Fibroblast of skin of left biceps (primary cell): ENCODE measurements at regions not wholly inside any gene's neighbourhood (a gene's known extent, or its start where the extent isn't known, plus 50 kb on each side); places are given as distances from the start of the nearest gene placed in this dataset.
A peak's percentile ranks its signal among the peaks of the same experiment; 100 is the strongest.

Experiments
- DNase-seq, 2 experiments: peaks; one replicate each; pipeline ENCODE4 v3.0.0-alpha.2; 2013; ENCODE audit warnings: low read depth in 2 of 2

DNA sequence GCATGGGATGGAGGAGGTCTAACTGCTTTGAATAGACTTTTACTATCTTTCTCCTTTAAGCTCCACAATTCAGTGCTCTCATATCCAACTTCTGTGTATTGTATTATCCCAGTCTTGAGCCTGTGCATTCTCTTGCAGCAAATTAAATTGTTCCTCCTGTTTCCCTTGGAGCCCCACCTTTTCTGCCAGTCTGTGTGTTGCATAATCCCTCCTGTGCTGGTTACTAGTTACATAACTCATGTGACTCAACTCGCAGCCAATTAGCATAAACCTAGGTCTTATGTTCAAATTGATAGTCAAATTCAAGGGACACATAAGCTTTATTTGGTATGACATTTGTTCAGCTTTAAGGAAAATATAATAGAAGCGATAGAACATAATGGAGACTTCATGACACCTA is 1863.5 kb downstream of the MRPL39 start:
- DNase-seq, result no peak

DNA sequence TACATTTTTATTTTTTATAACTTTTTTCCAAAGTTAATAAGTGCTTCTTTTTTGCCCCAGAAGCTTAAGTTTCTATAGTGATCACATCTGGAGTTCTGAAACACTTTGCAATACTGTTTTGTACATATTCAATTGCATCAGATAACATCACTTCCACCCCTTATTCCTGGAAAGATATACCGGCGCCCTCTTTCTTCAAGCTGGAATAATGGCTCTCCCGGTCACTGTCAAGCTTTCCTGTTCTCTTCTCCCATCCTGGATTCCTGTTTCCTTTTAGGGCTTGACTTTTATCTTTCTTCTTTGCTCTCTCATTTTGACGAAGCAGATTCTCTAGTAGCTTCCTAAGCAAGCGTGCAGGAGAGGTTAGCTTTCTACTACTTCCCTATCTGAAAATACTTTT is 1866.8 kb downstream of the MRPL39 start:
- no peak for DNase-seq

DNA sequence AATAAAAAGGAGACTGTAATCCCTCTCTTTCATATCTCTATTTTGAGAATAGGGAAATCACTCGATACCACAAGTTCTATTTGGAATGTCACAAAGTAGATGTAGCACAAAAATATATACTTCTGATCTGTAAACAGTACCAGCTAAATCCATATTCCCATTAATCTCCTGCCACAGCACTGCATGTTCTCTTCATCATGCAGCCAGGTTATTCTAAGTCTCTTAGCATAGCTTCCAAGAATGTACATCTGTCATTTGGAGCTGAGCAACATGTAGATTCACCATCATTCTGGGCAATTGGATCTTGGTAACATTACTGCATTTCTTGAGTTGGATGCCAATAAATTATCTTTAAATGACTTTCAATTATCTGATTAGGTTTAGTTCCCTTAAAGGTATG is 1874.5 kb downstream of the MRPL39 start:
- DNase-seq, result no peak

DNA sequence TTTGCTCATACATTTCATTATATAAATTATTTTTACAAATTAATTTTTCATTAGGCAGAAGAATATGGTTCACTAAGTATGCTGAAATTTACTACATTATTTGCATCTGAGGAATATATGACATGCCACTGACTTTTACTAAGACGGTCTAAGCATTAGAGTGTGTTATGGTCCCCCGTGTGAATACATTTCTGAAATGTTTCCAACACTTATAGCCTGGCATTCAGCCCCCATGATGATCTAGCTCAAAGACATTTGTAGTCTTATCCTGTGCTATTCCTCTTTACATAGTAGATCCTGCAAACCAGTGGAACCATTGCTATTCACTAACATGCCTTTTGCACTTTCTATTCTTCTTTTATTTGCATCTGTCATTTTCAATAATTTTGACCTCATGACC is 1878.0 kb downstream of the MRPL39 start:
- DNase-seq, result no peak

DNA sequence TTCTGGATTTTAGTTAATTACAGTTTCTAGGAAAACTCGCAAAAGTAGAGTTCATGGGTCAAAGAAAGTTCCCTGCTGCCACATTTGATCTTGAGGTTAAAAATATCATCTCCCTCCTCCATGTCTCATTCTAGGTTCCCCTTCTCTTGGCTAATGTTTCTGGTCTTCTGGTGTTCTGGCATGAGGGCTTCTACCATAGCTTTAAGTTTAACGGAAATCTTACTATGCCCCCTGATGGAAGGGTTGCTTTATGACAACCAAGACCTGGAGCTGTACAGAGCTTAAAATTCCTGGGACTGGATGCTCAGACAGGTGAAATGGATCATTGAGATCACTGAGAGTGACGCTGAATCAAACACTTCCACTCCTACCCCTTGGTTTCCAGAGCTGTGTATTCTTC is 1881.7 kb downstream of the MRPL39 start:
- DNase-seq, result no peak

DNA sequence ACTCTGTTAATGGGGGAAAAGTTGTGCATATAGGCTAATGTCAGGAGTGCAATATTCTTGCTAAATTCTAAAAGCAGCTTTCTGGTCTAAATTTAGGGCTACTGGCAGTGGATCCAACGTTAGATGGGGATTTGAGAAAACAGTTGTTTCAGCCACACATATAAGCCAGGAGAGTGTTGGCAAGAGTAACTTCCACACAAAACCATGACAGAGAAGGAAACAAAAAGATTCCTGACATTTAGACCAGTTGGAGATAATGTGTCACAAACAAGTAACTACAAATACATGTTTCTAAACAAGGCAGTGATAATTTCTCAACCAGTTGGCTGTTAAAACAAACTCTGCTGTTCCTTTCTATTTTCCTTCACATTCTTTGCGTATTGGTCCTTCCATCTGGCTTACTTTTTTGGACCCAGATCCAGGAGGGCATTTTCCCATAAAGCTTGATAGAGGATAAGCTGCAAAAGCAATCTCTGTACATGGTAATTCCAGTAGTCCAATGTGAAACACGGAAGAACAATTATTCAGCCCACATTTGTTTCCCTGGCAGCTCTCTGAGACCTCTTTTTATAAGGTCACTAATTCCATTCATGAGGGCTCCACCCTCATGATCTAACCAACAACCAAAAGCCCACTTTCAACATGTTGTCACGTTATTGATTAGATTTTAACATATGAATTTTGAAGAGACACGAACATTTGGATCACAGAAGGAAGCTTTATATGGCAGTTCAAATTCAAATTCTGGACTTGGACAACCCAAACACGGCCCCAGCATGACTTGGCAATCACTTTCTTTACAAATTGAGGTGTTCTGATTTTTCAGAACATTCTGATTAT is 1888.6 kb downstream of the MRPL39 start:
- DNase-seq, result no peak

DNA sequence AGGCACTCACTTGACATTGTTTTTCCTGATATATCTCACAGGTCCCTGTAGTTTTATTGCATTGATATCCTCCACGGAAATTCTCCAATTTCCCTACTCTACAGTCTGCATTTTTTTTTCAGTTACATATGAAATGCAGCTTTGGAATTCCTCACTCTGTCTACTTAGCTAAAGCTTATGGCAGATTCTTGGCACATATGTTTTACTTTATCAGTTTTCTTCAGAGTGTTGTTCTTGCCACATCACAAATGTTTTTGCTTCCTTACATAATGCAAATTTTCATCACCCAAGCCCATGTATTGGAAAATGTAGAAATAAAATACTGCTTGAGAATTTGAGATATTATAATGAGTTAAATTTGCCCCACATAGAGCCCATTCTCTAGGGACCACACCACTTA is 1895.1 kb downstream of the MRPL39 start:
- DNase-seq, result no peak

DNA sequence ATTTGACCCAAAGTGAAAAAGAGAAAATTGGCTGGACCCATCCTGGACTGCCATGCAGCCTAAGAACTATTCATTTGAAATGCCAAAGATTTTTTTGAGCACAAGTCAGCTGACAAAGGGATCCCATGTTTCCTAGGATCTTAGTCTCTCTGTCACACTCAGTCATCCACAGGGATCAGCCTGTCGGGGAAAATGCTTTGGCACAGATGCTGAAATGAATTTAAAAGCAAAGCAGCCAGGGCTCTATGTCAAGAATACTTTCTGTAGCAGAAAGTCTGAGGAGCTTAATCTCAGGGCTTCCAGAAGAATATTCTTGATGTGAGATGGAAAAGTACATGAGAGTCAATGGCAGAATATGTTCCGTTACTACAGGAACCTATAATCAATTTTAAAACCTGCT is 1900.8 kb downstream of the MRPL39 start:
- DNase-seq, result no peak

DNA sequence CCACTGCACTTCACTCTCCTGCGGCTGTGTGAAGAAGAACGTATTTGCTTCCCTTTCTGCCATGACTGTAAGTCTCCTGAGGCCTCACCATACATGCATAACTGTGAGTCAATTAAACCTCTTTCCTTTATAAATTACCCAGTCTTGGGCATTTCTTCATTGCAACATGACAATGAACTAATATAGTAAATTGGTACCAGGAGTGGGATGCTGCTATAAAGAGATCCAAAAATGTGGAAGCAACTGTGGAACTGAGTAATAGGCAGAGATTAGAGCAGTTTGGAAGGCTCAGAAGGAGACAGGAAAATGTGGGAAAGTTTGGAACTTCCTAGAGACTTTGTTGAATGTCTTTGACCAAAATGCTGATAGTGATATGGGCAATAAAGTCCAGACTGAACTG is 1907.9 kb downstream of the MRPL39 start:
- no peak for DNase-seq

DNA sequence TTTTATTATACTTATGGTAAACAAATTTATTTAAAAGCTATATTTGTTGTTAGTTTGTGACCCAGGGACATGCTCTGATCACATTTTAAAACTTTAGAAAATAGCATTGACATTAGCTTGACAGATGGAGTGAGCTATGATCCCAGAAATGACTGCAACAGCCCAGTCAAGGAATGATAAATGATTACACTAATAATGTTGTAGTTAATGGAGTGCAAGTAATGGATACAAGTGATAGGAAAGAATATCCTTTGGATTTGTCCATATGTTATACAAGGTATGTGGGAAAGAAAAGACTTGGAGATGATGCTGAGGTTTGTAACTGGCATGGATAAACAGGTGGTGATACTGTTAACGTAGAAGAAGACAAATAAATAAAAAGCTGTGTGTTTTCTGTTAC is 1908.7 kb downstream of the MRPL39 start:
- no peak for DNase-seq

DNA sequence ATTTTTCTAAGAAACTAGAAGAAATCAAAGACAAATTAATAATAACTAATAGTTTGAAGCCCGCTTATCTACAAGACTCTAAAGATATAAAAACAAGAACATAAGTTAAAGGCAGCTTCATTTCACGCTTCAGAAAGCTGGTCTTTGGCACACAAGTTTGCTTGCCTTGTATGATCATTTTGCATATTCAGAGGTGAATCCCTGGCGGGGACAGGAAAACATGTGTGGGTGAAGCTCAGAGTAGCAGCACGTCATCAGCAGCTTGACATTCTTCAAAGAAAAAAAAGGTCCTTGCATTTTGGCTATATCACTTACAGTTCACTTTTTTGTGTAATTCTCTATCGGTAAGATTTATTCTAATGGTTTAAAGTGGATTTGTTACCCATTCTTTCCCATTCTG is 1911.8 kb downstream of the MRPL39 start:
- no peak for DNase-seq

DNA sequence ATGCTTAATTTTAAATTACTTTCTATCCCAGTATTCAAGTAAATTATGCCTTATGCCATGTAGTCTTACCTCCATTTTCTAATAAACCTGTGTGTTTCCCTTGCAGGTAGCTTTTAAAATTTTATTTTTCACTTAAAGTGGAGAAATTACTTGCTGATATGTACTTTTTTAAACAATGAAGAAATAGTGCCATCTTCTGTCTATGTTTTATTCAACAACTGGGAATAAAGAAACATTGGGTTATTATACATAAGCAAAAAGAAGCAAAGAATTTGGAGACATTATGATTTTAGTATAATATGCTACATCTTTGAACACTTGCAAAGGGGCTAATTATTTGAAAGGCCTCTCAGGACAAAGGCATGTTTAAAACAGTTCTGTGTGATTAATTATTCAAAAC is 1912.9 kb downstream of the MRPL39 start:
- DNase-seq, result no peak

DNA sequence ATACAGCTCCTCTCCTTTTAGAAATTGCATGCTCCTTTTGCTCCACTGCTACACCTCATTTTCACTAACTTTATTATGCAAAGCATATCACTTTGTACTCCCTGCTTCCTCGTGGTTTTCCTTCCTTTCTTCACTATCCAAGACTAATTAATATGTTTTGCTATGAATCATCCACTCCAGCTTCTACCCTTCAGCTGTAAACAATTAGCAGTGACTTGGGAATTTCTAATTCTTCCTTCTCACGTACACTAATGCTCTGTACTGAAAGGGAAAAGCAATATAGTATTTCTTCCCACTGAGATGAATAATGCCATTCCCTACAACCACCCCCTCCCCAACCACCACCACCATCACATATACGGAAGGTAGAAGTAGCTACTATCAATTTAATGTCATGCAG is 1917.0 kb downstream of the MRPL39 start:
- peak; percentile 32 to 43 for DNase-seq

DNA sequence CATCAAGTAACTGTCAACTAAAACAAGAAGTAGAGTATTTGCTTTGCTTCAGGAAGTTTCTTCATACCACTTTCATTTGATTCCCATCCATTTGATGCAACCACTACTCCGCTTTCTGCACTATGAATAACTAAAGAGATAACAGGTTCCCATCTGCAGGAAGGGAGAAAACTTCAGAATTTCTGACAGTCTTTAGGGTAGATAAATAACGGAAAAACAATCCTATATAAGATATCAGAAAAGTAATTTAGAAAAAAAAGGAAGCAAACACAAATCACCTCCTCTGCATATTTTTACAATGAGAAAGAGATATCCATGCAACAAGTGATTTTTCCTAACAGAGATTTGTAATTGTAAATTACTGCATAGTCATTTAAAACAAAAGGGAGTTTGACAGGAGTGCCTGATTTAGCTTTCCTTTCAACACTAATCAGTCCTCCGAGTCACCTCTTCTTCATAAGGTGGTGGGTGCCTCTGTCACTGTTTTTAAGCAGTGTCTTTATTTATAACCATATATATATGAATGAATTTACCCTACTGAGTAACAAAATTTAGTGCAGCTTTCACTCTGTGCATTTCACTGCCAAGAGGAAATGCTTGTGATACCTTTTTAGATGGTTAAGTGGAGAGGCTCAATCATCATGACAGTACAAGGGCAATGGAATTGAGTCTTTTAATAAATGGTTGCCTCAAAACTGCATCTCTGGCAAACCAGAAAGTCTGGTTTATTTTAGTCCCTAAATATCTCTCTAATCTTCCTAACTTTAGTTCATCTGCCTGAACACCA is 1920.4 kb downstream of the MRPL39 start:
- peak in 1 of 2 experiments; percentile 5 for DNase-seq

DNA sequence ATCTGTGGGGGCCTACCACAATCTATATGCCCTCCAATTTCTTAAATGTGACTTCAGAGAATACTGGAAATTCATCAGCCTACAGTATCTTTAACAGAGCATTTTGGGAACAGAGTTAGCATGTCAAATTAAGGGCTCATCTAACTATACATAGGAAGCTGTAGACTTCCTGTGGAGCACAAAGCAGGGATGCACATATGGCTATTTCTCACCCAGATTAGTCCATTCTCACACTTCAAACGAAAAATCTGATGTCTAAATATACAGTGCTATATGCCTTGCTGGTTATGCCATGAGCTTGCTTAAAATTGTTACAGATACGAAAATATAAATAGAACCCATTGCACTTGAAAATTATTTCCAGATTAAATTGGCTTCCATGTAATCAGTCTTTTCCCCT is 1922.8 kb downstream of the MRPL39 start:
- no peak for DNase-seq

DNA sequence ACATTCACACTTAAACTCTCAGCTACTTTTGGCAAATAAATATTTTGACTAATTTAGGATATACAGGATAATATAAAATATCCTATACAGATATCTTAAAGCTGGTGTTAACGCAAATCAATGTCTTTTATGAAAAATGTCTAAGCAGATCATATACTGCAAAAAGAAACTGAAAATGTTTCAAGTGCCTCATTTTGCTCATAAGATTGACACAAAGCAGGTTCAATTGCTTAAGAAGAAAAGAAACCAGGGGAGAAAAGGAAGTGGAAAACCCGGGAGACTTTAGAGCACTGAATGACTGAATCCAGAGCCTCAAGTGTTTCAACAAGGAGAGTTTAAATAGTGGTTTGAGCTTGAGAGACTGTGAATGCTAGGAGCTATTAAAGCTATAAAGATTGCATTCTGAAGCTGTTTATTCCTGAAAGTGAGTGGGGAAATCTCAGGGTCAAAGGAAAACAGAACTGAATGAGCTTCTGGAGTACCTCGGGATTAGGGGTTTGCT is 1943.0 kb downstream of the MRPL39 start:
- no peak for DNase-seq

DNA sequence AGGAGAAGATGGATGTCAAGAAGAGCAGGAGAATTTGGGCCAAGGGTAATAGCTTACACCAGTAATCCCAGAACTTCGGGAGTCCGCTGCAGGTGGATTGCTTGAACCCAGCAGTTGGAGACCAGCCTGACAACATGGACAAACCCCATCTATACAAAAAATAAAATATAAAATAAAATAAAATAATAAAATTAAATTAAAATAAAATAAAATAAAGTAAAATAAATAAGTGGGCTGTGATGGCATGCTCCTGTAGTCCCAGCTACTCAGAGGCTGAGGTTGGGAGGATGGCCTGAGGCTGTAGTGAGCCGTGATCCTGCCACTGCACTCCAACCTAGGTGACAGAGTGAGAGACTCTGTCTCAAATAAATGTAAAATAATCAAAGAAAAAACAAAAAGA is 1946.7 kb downstream of the MRPL39 start:
- no peak for DNase-seq

DNA sequence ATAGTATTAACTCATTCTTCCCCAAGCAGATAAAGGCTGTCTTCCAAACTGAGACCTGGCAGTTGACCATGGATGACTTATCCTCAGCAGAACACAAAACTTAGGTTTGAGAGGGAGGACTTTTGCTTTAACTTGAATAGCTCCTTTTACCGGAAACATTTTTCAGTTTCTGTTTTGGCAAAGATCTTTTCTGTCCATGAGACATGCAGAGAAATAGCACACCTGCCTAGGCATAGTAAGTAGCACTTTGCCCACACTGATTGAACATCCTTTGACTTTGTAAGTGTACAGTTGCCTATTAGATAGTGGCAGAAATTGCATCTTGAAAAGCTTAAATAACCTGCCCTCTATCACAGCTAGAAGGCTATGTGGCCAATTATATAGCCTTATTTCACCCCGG is 1962.5 kb downstream of the MRPL39 start:
- DNase-seq, result no peak

DNA sequence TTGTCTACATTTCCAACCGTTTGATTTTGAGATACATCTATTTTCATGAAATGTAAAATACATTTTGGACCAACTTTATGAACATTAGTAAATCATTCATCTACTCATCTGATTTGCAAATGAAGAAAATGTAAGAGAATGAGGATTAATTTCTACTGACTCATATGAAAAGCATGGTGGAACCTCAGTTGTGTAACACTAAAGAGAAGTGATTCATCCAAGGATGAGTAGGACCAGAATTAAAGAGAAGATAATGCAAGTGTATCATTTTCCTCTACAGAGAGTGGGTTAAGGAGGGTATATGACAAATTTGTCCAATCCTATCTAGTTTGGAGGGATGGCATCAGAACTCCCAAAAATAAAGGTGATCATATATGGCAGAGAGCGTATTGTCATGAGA is 1967.6 kb downstream of the MRPL39 start:
- peak; percentile 7 to 9 for DNase-seq

DNA sequence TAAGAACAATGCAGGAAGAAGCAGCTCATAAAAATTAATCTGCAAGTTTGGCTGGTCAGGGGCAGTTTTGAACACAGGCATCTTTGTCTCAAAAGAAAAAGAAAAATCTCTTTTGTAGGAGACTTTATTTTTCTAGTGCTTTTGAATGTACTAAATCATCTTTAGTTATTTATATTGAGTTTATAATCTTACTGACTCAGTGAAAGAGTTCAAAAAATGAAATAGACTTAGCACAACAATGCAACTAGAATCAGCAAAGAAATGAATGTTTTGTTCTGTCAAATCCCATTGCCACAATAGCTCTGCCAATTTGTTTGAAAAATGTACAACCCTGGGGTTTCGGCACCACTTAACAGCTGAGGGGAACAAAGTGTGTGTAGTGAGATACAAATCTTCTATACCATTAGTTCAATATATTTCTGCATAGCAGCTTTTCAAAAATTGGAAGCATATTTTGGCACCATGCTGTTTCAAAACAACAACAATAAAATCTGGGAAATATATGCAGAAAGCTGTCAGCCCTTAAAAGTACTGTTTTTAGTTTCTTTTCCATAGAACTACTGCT is 1969.1 kb downstream of the MRPL39 start:
- DNase-seq, result no peak

DNA sequence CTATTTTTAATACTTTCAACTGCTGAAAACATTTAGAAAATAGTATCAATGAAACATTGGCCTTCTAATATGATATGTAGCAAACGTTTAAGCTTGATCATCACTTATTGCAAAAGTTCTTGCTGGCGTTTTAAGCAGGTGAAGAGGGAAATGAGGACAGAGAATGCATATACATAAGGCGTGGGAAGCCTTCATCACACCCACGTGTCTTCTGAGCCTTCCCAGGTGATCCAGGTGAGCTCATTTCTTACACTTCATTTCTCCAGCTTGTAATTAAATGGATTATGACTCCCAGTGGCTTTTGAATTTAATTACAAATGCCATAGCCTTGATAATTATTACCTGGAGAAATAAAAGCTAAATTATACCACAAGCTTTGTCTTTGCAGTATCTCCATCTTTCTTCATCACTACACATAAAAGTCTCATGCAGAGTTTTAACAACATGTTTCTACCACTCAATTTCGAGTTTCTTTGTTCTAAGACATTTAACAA is 1973.8 kb downstream of the MRPL39 start:
- DNase-seq, result no peak

DNA sequence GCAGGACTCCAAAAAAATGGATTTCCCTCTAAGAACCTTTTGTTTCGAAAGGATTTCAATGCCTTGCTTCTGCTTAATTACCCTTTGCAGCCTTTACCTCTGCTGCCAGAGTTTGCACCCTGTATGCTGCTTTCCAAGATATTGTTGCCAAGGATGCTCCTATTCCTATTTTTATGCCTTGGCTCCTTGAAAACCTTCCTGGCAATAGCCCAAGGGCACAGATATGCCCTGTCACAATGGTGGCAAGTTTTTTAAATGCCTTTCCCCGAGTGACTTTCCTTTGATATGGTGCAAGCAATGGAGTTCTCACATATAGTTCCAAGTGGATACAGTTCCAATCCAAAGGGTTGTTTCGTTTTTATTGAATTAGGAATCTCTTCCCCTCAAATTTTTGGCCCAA is 1983.0 kb downstream of the MRPL39 start:
- no peak for DNase-seq

DNA sequence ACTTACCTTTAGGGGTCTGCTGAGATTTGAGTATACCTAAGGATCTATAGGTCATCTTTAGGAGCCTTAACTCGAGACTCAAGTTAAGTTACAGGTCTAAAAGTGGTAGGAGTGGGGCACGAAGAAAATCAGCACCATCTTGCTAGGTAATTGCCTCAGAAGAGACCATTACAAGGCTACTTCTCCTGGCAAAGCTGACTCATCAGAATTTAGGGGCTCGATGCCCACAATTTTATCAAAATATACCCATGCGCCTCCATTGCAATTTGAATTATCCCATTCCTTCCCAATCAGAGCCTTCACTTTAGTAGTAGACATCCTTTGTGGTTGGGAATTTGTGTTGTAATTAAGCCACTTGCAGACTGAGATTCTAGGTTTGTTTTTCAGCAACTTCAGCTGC is 1994.3 kb downstream of the MRPL39 start:
- no peak for DNase-seq
